Upper lobe of left lung (tissue), 4 donors: ENCODE measurements at regions not wholly inside any gene's neighbourhood (a gene's known extent, or its start where the extent isn't known, plus 50 kb on each side); places are given as distances from the start of the nearest gene placed in this dataset.

Experiments used
- CTCF ChIP-seq, 6 experiments: fragments of 450-650 bp in 4 of 6; fragments of 200-600 bp in 2 of 6; sonication (generic) in 2 of 6; IDR thresholded peaks; one replicate each; pipeline ENCODE4 v1.5.1; 2016 to 2019; ENCODE audit warnings: antibody characterized with exemption in 6 of 6
- EP300 ChIP-seq, 4 donors: sonication (generic); formaldehyde crosslinking; IDR thresholded peaks; one replicate each; pipeline ENCODE4 v1.5.1; 2017; ENCODE audit warnings: antibody characterized with exemption in 4 of 4, control low read depth in 2 of 4
- POLR2AphosphoS5 ChIP-seq, 2 donors: sonication (generic); formaldehyde crosslinking; IDR thresholded peaks; one replicate each; pipeline ENCODE4 v1.5.1; 2017; ENCODE audit warnings: antibody characterized with exemption in 2 of 2

GRCh38 chr7:22675917-22676343, 51.1 kb upstream of the IL6 start:
- no peak for TF ChIP-seq CTCF (IDR thresholded peaks at IDR 0.05)
- peak in 1 of 2 donors; percentile 31 for TF ChIP-seq POLR2AphosphoS5 (IDR thresholded peaks at IDR 0.05)
- TF ChIP-seq EP300 (IDR thresholded peaks at IDR 0.05), result no peak
